ENCODE measurements at regions not wholly inside any gene's neighbourhood (a gene's known extent, or its start where the extent isn't known, plus 50 kb on each side); places are given as distances from the start of the nearest gene placed in this dataset.

GRCh38 chr6:121901432-121901831 lies 466.0 kb downstream of the GJA1 start:
- no peak for TF ChIP-seq POLR2A (IDR thresholded peaks at IDR 0.05)
- H3K27me3 ChIP-seq, result no peaks in the 10 kb centered on the region
- no peaks in the 10 kb centered on the region for H3K9me3 ChIP-seq
- no peak overlapping the region for H3K4me3 ChIP-seq
- H3K36me3 ChIP-seq, result no peaks in the 10 kb centered on the region
- peaks cover 8% of the 10 kb centered on the region for H3K4me1 ChIP-seq
- H3K27ac ChIP-seq, result no peak overlapping the region
- DNase-seq (ENCODE audit: low spot score in 2 of 2), result no peak

- TF ChIP-seq EP300 (IDR thresholded peaks at IDR 0.05), result no peak
- TF ChIP-seq CTCF (IDR thresholded peaks at IDR 0.05), result no peak
- TF ChIP-seq POLR2AphosphoS5 (IDR thresholded peaks at IDR 0.05), result no peak
- no peak for TF ChIP-seq POLR2A (IDR thresholded peaks at IDR 0.05)
- Histone ChIP-seq H3K9me3 (peaks cover 10% of the 10 kb centered on the region), H3K4me1 (no peaks in the 10 kb centered on the region), H3K27me3 (no peaks in the 10 kb centered on the region), H3K4me3 (no peak overlapping the region), H3K36me3 (no peaks in the 10 kb centered on the region), H3K27ac (no peak overlapping the region)
- WGBS, result 41% methylated on average over 4 of the region's 4 CpGs
- DNase-seq (ENCODE audit: low spot score in 2 of 2), result no peak
Measured at GRCh38 chr6:121904559-121904958, 469.1 kb downstream of the GJA1 start.

GRCh38 chr6:121912905-121913304 lies 477.5 kb downstream of the GJA1 start:
- no peak for DNase-seq (ENCODE audit: low spot score in 2 of 2)
- H3K27me3 ChIP-seq, result no peaks in the 10 kb centered on the region
- WGBS, result 37% methylated on average over 1 of the region's 1 CpG
- H3K4me3 ChIP-seq, result no peak overlapping the region
- TF ChIP-seq POLR2AphosphoS5 (IDR thresholded peaks at IDR 0.05) (no peak), POLR2A (IDR thresholded peaks at IDR 0.05) (no peak), EP300 (IDR thresholded peaks at IDR 0.05) (no peak), CTCF (IDR thresholded peaks at IDR 0.05) (no peak)
- H3K27ac ChIP-seq, result no peak overlapping the region
- peaks cover 3% of the 10 kb centered on the region for H3K9me3 ChIP-seq
- H3K4me1 ChIP-seq, result no peaks in the 10 kb centered on the region
- H3K36me3 ChIP-seq, result no peaks in the 10 kb centered on the region

GRCh38 chr6:121917263-121917829 lies 481.9 kb downstream of the GJA1 start:
- Histone ChIP-seq H3K36me3 (no peaks in the 10 kb centered on the region), H3K27me3 (no peaks in the 10 kb centered on the region), H3K4me3 (no peak overlapping the region), H3K4me1 (no peaks in the 10 kb centered on the region), H3K27ac (no peak overlapping the region), H3K9me3 (no peaks in the 10 kb centered on the region)
- TF ChIP-seq POLR2A (IDR thresholded peaks at IDR 0.05) (no peak), POLR2AphosphoS5 (IDR thresholded peaks at IDR 0.05) (no peak), CTCF (IDR thresholded peaks at IDR 0.05) (no peak), EP300 (IDR thresholded peaks at IDR 0.05) (no peak)
- DNase-seq (ENCODE audit: low spot score in 2 of 2), result no peak
- WGBS, result 80% methylated on average over 3 of the region's 3 CpGs

- H3K4me3 ChIP-seq, result no peak overlapping the region
- no peaks in the 10 kb centered on the region for H3K9me3 ChIP-seq
- TF ChIP-seq POLR2A (IDR thresholded peaks at IDR 0.05), result no peak
- no peaks in the 10 kb centered on the region for H3K36me3 ChIP-seq
- no peak overlapping the region for H3K27ac ChIP-seq
- H3K4me1 ChIP-seq, result no peaks in the 10 kb centered on the region
- 91% methylated on average over 1 of the region's 1 CpG for WGBS
- H3K27me3 ChIP-seq, result no peaks in the 10 kb centered on the region
- DNase-seq (ENCODE audit: low spot score in 2 of 2), result no peak
Measured at GRCh38 chr6:121917834-121918559, 481.5 kb upstream of the HSF2 start.

- Histone ChIP-seq H3K27me3 (no peaks in the 10 kb centered on the region), H3K27ac (no peak overlapping the region), H3K4me1 (no peaks in the 10 kb centered on the region), H3K36me3 (no peaks in the 10 kb centered on the region), H3K4me3 (no peak overlapping the region), H3K9me3 (no peaks in the 10 kb centered on the region)
- no peak for TF ChIP-seq EP300 (IDR thresholded peaks at IDR 0.05)
- TF ChIP-seq POLR2AphosphoS5 (IDR thresholded peaks at IDR 0.05), result no peak
- no peak for DNase-seq (ENCODE audit: low spot score in 2 of 2)
- WGBS, result 87% methylated on average over 6 of the region's 6 CpGs
Measured at GRCh38 chr6:121920616-121921015, 478.8 kb upstream of the HSF2 start.

All from suprapubic skin (tissue), 4 donors.